Smooth muscle cell (in vitro differentiated cells): ENCODE measurements at regions not wholly inside any gene's neighbourhood (a gene's known extent, or its start where the extent isn't known, plus 50 kb on each side); places are given as distances from the start of the nearest gene placed in this dataset.

Source experiments
- DNase-seq: peaks from one replicate; lab custom pipeline; 2025; ENCODE audit not compliant: unreplicated experiment; lab: John Stamatoyannopoulos, UW
- H2AFZ ChIP-seq: fragments of 200-600 bp; sonication (generic); 2 replicates; pipeline ENCODE4 v1.6.0; 2016; ENCODE audit warnings: antibody characterized with exemption, low read depth, mild to moderate bottlenecking
- H3F3A ChIP-seq: fragments of 200-600 bp; sonication (generic); 2 replicates; pipeline ENCODE4 v1.6.0; 2017; ENCODE audit warnings: antibody characterized with exemption, low read depth
- H3K27ac ChIP-seq: fragments of 200-600 bp; sonication (generic); 2 replicates; pipeline ENCODE4 v1.5.1; 2016; ENCODE audit warnings: low read depth, mild to moderate bottlenecking
- H3K27me3 ChIP-seq: fragments of 200-600 bp; sonication (generic); 2 replicates; pipeline ENCODE4 v1.6.1; 2016; ENCODE audit warnings: low read depth, mild to moderate bottlenecking
- H3K36me3 ChIP-seq: fragments of 200-600 bp; sonication (generic); 2 replicates; pipeline ENCODE4 v1.5.1; 2016; ENCODE audit warnings: low read depth
- H3K4me1 ChIP-seq: fragments of 200-600 bp; sonication (generic); 2 replicates; pipeline ENCODE4 v1.5.1; 2016; ENCODE audit warnings: low read depth
- H3K4me2 ChIP-seq: fragments of 200-600 bp; sonication (generic); 2 replicates; pipeline ENCODE4 v1.6.0; 2016; ENCODE audit warnings: mild to moderate bottlenecking
- H3K4me3 ChIP-seq: fragments of 200-600 bp; sonication (generic); 2 replicates; pipeline ENCODE4 v1.5.1; 2016; ENCODE audit warnings: mild to moderate bottlenecking
- H3K79me2 ChIP-seq: fragments of 200-600 bp; sonication (generic); 2 replicates; pipeline ENCODE4 v1.6.0; 2016; ENCODE audit warnings: low read depth, mild to moderate bottlenecking
- H3K9ac ChIP-seq: fragments of 200-600 bp; sonication (generic); 2 replicates; pipeline ENCODE4 v1.6.0; 2016; ENCODE audit warnings: low read depth
- H3K9me3 ChIP-seq: fragments of 200-600 bp; sonication (generic); replicated peaks from 2 replicates; pipeline ENCODE4 v1.5.1; 2016; ENCODE audit warnings: low read depth
- H4K20me1 ChIP-seq: fragments of 200-600 bp; sonication (generic); 2 replicates; pipeline ENCODE4 v1.6.0; 2016; ENCODE audit warnings: low read depth
- WGBS: methylation state at CpG from one replicate; pipeline ENCODE4 v1.1.7; 2016; ENCODE audit warnings: low lambda C conversion rate; 5-methylcytosine and 5-hydroxymethylcytosine counted together
- TF ChIP-seq, protein P1 (sequence below): fragments of 200-600 bp; sonication (generic); IDR thresholded peaks from 2 replicates; pipeline ENCODE4 v1.5.1; 2017; ENCODE audit warnings: borderline replicate concordance, mild to moderate bottlenecking, antibody characterized with exemption; ENCODE audit not compliant: insufficient read depth, poor library complexity, severe bottlenecking

DNA sequence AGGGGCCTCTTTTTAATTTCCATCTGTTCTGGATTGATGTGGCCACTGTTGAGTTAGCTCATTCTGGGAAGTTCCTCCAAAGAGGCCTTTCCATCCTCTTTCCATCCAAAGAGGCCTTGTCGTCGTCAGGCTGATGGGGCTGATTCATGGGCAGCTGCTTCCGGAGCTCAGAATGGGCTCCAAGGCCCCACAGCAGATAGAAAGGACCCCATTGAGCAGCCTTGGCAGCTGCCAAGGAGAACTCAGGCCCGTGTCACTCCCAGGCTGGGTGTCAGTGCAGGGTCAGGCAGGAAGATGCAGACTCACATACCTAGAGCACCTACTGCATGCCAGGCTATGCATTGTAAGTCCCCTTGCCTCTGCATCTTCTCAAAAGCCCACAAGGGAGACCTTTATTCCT lies 524.1 kb downstream of the MIAT start:
- H4K20me1 ChIP-seq, result no peaks in the 10 kb centered on the region
- no peak overlapping the region for H3K27ac ChIP-seq
- peaks cover 53% of the 10 kb centered on the region for H3K27me3 ChIP-seq
- WGBS, result 89% methylated on average over 4 of the region's 4 CpGs
- TF ChIP-seq, protein P1, sequence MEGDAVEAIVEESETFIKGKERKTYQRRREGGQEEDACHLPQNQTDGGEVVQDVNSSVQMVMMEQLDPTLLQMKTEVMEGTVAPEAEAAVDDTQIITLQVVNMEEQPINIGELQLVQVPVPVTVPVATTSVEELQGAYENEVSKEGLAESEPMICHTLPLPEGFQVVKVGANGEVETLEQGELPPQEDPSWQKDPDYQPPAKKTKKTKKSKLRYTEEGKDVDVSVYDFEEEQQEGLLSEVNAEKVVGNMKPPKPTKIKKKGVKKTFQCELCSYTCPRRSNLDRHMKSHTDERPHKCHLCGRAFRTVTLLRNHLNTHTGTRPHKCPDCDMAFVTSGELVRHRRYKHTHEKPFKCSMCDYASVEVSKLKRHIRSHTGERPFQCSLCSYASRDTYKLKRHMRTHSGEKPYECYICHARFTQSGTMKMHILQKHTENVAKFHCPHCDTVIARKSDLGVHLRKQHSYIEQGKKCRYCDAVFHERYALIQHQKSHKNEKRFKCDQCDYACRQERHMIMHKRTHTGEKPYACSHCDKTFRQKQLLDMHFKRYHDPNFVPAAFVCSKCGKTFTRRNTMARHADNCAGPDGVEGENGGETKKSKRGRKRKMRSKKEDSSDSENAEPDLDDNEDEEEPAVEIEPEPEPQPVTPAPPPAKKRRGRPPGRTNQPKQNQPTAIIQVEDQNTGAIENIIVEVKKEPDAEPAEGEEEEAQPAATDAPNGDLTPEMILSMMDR, result no peak
- no peak overlapping the region for H3K4me3 ChIP-seq
- no peaks in the 10 kb centered on the region for H3K79me2 ChIP-seq
- no peak for DNase-seq
- no peaks in the 10 kb centered on the region for H3K36me3 ChIP-seq
- H3K4me1 ChIP-seq, result no peaks in the 10 kb centered on the region
- H3F3A ChIP-seq, result no peaks in the 10 kb centered on the region
- H3K9me3 ChIP-seq, result no peaks in the 10 kb centered on the region
- no peak overlapping the region for H3K9ac ChIP-seq
- no peak overlapping the region for H3K4me2 ChIP-seq
- no peak overlapping the region for H2AFZ ChIP-seq

DNA sequence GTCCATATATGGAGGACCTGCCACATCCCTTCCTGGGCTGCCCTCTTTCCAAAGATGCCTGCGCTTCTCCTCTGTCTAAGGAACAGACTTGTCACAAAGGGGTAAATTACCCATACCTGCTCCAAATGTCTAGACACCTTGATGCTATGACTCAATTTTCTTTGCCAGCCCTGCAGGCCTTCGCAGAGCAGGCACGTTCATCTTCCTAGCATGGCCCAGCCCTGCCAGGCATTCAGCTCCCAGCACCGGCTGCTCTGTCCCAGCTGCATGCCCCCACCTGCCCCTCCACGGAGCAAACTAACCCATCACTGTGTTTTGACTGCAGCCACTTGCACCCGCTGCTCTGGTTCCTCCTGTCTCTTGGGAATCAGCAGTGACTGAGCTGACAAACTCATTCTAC lies 526.1 kb downstream of the MIAT start:
- H3K79me2 ChIP-seq, result no peaks in the 10 kb centered on the region
- no peak overlapping the region for H2AFZ ChIP-seq
- TF ChIP-seq, protein P1, result no peak
- H3K4me2 ChIP-seq, result no peak overlapping the region
- no peaks in the 10 kb centered on the region for H4K20me1 ChIP-seq
- 84% methylated on average over 6 of the region's 6 CpGs for WGBS
- no peaks in the 10 kb centered on the region for H3K9me3 ChIP-seq
- H3K9ac ChIP-seq, result no peak overlapping the region
- no peak overlapping the region for H3K27ac ChIP-seq
- no peak for DNase-seq
- H3K4me3 ChIP-seq, result no peak overlapping the region
- H3K27me3 ChIP-seq, result peaks cover 51% of the 10 kb centered on the region
- no peaks in the 10 kb centered on the region for H3F3A ChIP-seq
- H3K4me1 ChIP-seq, result no peaks in the 10 kb centered on the region
- H3K36me3 ChIP-seq, result no peaks in the 10 kb centered on the region

DNA sequence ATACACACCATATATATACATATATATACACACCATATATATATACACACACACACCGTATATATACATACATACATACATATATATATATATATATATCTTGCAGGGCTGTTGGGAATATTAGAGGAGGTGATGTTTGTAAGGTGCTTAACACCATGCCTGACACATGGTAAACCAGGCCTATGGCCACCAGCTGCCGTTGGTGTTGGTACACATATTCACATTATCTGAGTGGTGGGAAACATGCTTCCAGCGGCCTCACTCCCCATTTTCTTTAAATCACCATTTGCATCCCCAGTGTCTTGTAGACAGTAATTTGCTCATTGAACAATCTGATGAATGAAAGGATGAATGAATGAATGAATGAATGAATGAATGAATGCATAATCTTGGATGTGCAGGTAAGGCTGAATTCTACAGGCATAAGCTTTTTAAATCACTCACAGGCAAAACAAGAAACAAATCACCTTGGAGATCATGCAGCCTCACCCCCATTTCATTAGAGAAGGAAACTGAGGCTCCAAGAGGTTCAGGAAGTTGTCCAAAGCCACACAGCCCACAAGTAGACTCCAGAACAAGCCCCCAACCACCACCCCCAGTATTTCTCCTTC lies 527.8 kb downstream of the MIAT start:
- H3K4me2 ChIP-seq, result no peak overlapping the region
- no peaks in the 10 kb centered on the region for H3F3A ChIP-seq
- H3K9ac ChIP-seq, result no peak overlapping the region
- no peaks in the 10 kb centered on the region for H4K20me1 ChIP-seq
- DNase-seq, result no peak
- no peak overlapping the region for H3K4me3 ChIP-seq
- no peaks in the 10 kb centered on the region for H3K4me1 ChIP-seq
- TF ChIP-seq, protein P1, result no peak
- WGBS, result 93% methylated on average over 3 of the region's 3 CpGs
- no peak overlapping the region for H2AFZ ChIP-seq
- H3K9me3 ChIP-seq, result no peaks in the 10 kb centered on the region
- no peak overlapping the region for H3K27ac ChIP-seq
- H3K36me3 ChIP-seq, result no peaks in the 10 kb centered on the region
- H3K79me2 ChIP-seq, result no peaks in the 10 kb centered on the region
- H3K27me3 ChIP-seq, result peaks cover 45% of the 10 kb centered on the region

DNA sequence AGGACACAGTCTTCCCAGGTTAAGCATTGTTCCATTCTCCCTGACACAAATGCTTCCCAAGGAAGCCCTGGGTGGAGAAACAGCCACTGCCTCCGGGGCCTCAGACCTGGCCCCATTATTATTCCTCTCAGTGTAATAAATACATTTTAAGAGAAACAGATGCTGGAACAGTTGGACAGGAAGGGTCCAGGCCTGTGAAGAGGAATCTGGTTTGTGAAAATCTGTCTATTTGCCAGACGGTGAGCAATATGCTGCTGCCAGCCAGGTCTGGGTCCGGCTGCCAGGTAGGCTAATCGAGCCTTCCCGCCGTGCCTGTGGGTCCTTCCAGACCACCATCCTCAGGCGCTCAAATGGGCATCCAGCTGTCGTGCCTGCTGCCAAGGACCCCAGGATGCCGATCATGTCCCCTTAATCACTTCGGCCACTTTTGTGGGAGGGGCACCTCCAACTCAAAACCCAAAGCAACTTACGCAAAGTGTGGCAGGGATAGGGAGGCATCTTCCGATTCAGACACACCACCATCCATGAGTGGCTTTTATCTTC lies 528.4 kb downstream of the MIAT start:
- peaks cover 45% of the 10 kb centered on the region for H3K27me3 ChIP-seq
- no peak overlapping the region for H3K27ac ChIP-seq
- no peak overlapping the region for H3K9ac ChIP-seq
- no peaks in the 10 kb centered on the region for H4K20me1 ChIP-seq
- 91% methylated on average over 12 of the region's 12 CpGs for WGBS
- H2AFZ ChIP-seq, result no peak overlapping the region
- H3K4me3 ChIP-seq, result no peak overlapping the region
- H3K4me2 ChIP-seq, result no peak overlapping the region
- no peaks in the 10 kb centered on the region for H3K36me3 ChIP-seq
- no peaks in the 10 kb centered on the region for H3K9me3 ChIP-seq
- H3K4me1 ChIP-seq, result no peaks in the 10 kb centered on the region
- H3K79me2 ChIP-seq, result no peaks in the 10 kb centered on the region
- H3F3A ChIP-seq, result no peaks in the 10 kb centered on the region
- TF ChIP-seq, protein P1, result no peak
- no peak for DNase-seq
